ENCODE measurements at regions not wholly inside any gene's neighbourhood (a gene's known extent, or its start where the extent isn't known, plus 50 kb on each side); places are given as distances from the start of the nearest gene placed in this dataset.

GRCh38 chr13:26965952-26966700 lies 205.5 kb downstream of the USP12 start:
- H3K4me3 ChIP-seq (ENCODE audit: low read depth, low read length): no peak overlapping the region
- no peak for TF ChIP-seq CTCF (IDR thresholded peaks at IDR 0.05; ENCODE audit: borderline replicate concordance, insufficient read depth, low read depth, low read length)

- no peak for TF ChIP-seq CTCF (IDR thresholded peaks at IDR 0.05; ENCODE audit: borderline replicate concordance, insufficient read depth, low read depth, low read length)
- H3K4me3 ChIP-seq (ENCODE audit: low read depth, low read length): no peak overlapping the region
Observed at GRCh38 chr13:26964278-26965250, 204.0 kb upstream of the GPR12 start.

GRCh38 chr13:26962671-26963070 lies 202.1 kb upstream of the GPR12 start:
- H3K4me3 ChIP-seq (ENCODE audit: low read depth, low read length): no peak overlapping the region
- no peak for TF ChIP-seq CTCF (IDR thresholded peaks at IDR 0.05; ENCODE audit: borderline replicate concordance, insufficient read depth, low read depth, low read length)

- no peak overlapping the region for H3K4me3 ChIP-seq (ENCODE audit: low read depth, low read length)
- no peak for TF ChIP-seq CTCF (IDR thresholded peaks at IDR 0.05; ENCODE audit: borderline replicate concordance, insufficient read depth, low read depth, low read length)
Observed at GRCh38 chr13:26961890-26962615, 201.5 kb upstream of the GPR12 start.

- no peak overlapping the region for H3K4me3 ChIP-seq (ENCODE audit: low read depth, low read length)
- no peak for TF ChIP-seq CTCF (IDR thresholded peaks at IDR 0.05; ENCODE audit: borderline replicate concordance, insufficient read depth, low read depth, low read length)
Observed at GRCh38 chr13:26957182-26957581, 196.6 kb upstream of the GPR12 start.

- TF ChIP-seq CTCF (IDR thresholded peaks at IDR 0.05; ENCODE audit: borderline replicate concordance, insufficient read depth, low read depth, low read length): no peak
- H3K4me3 ChIP-seq (ENCODE audit: low read depth, low read length): no peak overlapping the region
Observed at GRCh38 chr13:26956522-26957142, 196.0 kb upstream of the GPR12 start.
